Muscle layer of duodenum (tissue), 2 donors: ENCODE measurements at regions not wholly inside any gene's neighbourhood (a gene's known extent, or its start where the extent isn't known, plus 50 kb on each side); places are given as distances from the start of the nearest gene placed in this dataset.

ENCODE experiments used
- H3K27ac ChIP-seq: one replicate; pipeline ENCODE4 v1.7.0; 2013; ENCODE audit warnings: mild to moderate bottlenecking, low read length
- H3K27me3 ChIP-seq: one replicate; pipeline ENCODE4 v1.7.0; 2013; ENCODE audit warnings: low read depth, mild to moderate bottlenecking, control low read depth, low read length
- H3K36me3 ChIP-seq, 2 donors: one replicate each; pipeline ENCODE4 v1.7.0; 2013; ENCODE audit warnings: low read length in 2 of 2, control low read depth in 1 of 2, mild to moderate bottlenecking in 1 of 2; ENCODE audit not compliant: insufficient read depth in 2 of 2, control insufficient read depth in 1 of 2
- H3K4me1 ChIP-seq, 2 donors: one replicate each; pipeline ENCODE4 v1.7.0; 2013; ENCODE audit warnings: low read length in 2 of 2, mild to moderate bottlenecking in 2 of 2, control low read depth in 1 of 2, moderate library complexity in 1 of 2; ENCODE audit not compliant: insufficient read depth in 2 of 2, control insufficient read depth in 1 of 2
- H3K4me3 ChIP-seq, 2 donors: one replicate each; pipeline ENCODE4 v1.7.0; 2013; ENCODE audit warnings: low read length in 2 of 2, low read depth in 1 of 2, mild to moderate bottlenecking in 1 of 2
- H3K9me3 ChIP-seq, 2 donors: one replicate each; pipeline ENCODE4 v1.7.0; 2013; ENCODE audit warnings: low read length in 2 of 2, control low read depth in 1 of 2, mild to moderate bottlenecking in 1 of 2; ENCODE audit not compliant: control insufficient read depth in 1 of 2
- donor health status: healthy.

DNA sequence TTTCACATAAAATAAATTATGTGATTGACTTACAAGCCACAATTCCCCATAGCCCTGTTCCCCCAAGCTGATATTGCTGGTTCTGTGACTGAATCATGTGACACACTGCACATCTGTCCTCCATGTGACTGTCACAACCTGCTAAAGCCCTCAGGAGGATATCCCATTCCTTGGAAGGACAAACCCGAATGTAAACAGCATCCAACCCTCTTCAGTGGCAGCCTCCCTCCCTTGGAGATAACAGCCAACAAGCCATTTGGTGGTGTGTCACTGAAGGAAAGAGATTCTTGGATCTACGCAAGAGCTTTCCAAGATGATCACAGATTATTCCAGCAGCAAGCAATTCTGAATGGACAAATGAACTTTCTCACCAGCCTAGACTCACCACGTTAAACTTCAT is 153.9 kb upstream of the TIAM1 start:
- Histone ChIP-seq H3K27me3 (no peaks in the 10 kb centered on the region), H3K27ac (no peak overlapping the region), H3K9me3 (no peaks in the 10 kb centered on the region)

DNA sequence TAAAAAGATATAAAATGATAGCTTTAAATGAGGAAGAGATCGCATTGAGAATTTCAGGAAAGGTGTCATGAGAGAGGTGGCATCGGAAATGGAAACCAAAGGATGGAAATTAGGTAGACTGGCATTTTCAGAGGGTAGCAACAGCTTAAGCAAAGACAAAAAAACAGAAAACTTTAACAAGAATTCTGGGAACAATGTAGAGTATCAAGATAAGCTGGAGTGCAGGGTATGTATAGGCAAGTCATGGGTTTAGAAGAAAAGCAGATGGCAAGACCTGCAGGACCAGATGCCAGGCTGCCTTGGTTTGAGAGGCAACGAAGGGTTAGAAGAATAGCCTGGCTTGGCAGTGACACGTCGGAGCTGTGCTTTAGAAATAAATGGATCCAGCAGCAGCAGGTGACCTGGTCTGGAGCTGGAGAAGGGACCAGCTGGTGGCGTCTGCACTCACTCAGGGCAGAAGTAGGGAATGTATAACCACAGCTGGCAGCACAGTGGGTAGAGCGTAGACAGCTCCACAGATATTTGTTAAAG is 149.4 kb upstream of the TIAM1 start:
- no peaks in the 10 kb centered on the region for H3K36me3 ChIP-seq
- H3K4me1 ChIP-seq = no peaks in the 10 kb centered on the region
- no peaks in the 10 kb centered on the region for H3K9me3 ChIP-seq
- H3K27ac ChIP-seq = no peak overlapping the region
- H3K4me3 ChIP-seq = no peak overlapping the region
- no peaks in the 10 kb centered on the region for H3K27me3 ChIP-seq

More for the DNA sequence above, 153.9 kb upstream of the TIAM1 start:
- H3K36me3 ChIP-seq = no peaks in the 10 kb centered on the region
- no peaks in the 10 kb centered on the region for H3K4me1 ChIP-seq
- no peak overlapping the region for H3K4me3 ChIP-seq

DNA sequence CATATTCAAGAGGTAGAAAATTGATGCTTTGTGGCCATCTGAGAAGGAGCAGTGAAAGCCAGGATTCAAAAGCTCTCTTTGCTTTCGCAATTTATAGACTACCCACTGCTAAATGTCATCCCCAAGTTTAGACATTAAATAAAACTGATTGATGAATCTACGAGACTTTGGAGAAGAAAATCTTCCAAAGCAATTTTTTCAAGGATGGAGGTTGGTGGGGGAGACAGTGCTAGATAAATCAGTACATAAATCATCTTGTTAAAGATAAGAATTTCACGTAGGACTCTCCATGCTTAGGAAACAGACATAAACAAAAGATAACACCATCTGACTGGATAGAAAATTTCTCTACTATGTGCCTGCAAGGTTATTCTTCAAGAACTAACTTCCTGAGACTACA is 147.6 kb upstream of the TIAM1 start:
- Histone ChIP-seq H3K9me3 (no peaks in the 10 kb centered on the region), H3K4me1 (no peaks in the 10 kb centered on the region)

GRCh38 chr21:31490443-31490842 is 146.4 kb upstream of the TIAM1 start:
- Histone ChIP-seq H3K4me1 (no peaks in the 10 kb centered on the region), H3K27me3 (no peaks in the 10 kb centered on the region), H3K27ac (no peak overlapping the region), H3K9me3 (peaks cover 0 to 4% of the 10 kb centered on the region in 2 donors), H3K36me3 (no peaks in the 10 kb centered on the region), H3K4me3 (no peak overlapping the region)

More for the DNA sequence above, 147.6 kb upstream of the TIAM1 start:
- Histone ChIP-seq H3K27me3 (no peaks in the 10 kb centered on the region), H3K27ac (no peak overlapping the region), H3K4me3 (no peak overlapping the region), H3K36me3 (no peaks in the 10 kb centered on the region)

DNA sequence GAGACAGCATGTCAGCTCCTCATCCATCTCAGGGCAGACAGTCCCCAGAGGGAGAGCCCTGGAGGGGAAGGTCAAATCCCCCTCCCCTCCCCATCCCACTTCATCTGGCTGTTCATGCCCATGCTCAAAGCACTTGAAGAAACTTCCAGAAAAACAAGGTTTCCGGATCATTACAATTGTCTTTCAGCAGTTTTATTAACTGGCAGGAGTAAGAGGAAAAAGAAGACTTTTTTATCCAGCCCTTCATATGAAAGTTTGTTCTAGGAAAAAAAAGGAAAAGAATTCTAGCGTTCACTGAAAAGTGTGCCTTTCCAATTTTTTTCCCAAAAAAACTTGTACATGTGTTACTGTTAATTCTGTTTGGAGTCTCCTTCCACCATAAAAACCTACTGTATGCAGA is 145.7 kb upstream of the TIAM1 start:
- Histone ChIP-seq H3K4me3 (no peak overlapping the region), H3K27ac (no peak overlapping the region), H3K9me3 (peaks cover 0 to 6% of the 10 kb centered on the region in 2 donors), H3K4me1 (no peaks in the 10 kb centered on the region), H3K36me3 (no peaks in the 10 kb centered on the region), H3K27me3 (no peaks in the 10 kb centered on the region)

GRCh38 chr21:31489014-31489413 is 145.0 kb upstream of the TIAM1 start:
- no peaks in the 10 kb centered on the region for H3K36me3 ChIP-seq

GRCh38 chr21:31484219-31484618 is 140.2 kb upstream of the TIAM1 start:
- no peaks in the 10 kb centered on the region for H3K4me1 ChIP-seq
- no peak overlapping the region for H3K27ac ChIP-seq
- peaks cover 0 to 33% of the 10 kb centered on the region in 2 donors for H3K9me3 ChIP-seq
- peak overlapping the region in 1 of 2 donors; percentile 9 for H3K4me3 ChIP-seq
- no peaks in the 10 kb centered on the region for H3K36me3 ChIP-seq
- H3K27me3 ChIP-seq = no peaks in the 10 kb centered on the region

More at GRCh38 chr21:31489014-31489413, 145.0 kb upstream of the TIAM1 start:
- Histone ChIP-seq H3K27me3 (no peaks in the 10 kb centered on the region), H3K4me3 (no peak overlapping the region), H3K9me3 (peaks cover 0 to 10% of the 10 kb centered on the region in 2 donors), H3K27ac (no peak overlapping the region), H3K4me1 (no peaks in the 10 kb centered on the region)

GRCh38 chr21:31483146-31483545 is 139.1 kb upstream of the TIAM1 start:
- Histone ChIP-seq H3K36me3 (no peaks in the 10 kb centered on the region), H3K4me3 (no peak overlapping the region), H3K27ac (no peak overlapping the region), H3K9me3 (peaks cover 0 to 33% of the 10 kb centered on the region in 2 donors), H3K4me1 (no peaks in the 10 kb centered on the region), H3K27me3 (no peaks in the 10 kb centered on the region)

GRCh38 chr21:31482460-31482859 is 138.4 kb upstream of the TIAM1 start:
- H3K27me3 ChIP-seq = no peaks in the 10 kb centered on the region
- no peaks in the 10 kb centered on the region for H3K4me1 ChIP-seq
- H3K36me3 ChIP-seq = no peaks in the 10 kb centered on the region
- H3K9me3 ChIP-seq = peaks cover 0 to 33% of the 10 kb centered on the region in 2 donors
- no peak overlapping the region for H3K27ac ChIP-seq
- H3K4me3 ChIP-seq = no peak overlapping the region

DNA sequence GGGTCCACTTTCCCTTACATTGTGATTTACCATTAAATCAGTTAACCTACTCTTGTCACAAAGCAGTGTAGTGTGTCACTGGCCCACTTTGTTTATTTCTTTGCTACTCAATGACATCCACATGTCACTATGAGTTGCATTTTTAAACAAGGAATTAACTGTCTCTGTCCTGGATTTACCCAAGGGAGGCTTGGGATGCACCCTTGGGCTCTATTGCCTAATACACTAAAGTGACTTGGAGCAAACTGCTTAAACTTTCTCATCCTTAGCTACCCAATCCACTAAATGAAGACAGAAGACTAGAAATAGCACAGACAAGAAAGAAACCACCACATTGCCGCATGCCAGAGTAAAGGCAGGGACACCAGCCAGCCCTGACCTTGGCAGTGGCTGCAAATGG is 136.2 kb upstream of the TIAM1 start:
- Histone ChIP-seq H3K4me3 (no peak overlapping the region), H3K9me3 (peaks cover 0 to 27% of the 10 kb centered on the region in 2 donors), H3K27ac (no peak overlapping the region), H3K4me1 (no peaks in the 10 kb centered on the region), H3K27me3 (no peaks in the 10 kb centered on the region), H3K36me3 (no peaks in the 10 kb centered on the region)

DNA sequence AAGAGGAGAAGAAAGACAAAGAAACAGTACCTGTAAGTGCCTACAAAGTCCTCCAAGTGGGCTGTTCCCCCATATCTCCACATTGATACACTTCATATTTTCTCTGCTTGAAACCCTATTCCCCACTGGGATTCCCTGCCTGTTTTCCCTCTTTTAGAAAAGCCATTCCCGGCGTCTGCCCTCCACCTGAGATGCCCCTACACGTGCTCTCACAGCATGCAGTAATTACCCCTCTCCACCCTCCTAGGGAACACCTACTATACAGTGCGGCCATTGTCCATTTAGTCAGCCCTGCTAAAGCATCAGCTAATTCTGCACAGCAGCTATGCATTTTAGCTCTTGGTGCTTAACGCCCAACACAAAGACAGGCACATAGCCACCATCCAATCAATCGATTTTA is 135.7 kb upstream of the TIAM1 start:
- peaks cover 0 to 27% of the 10 kb centered on the region in 2 donors for H3K9me3 ChIP-seq
- no peaks in the 10 kb centered on the region for H3K27me3 ChIP-seq
- no peak overlapping the region for H3K27ac ChIP-seq
- no peak overlapping the region for H3K4me3 ChIP-seq
- no peaks in the 10 kb centered on the region for H3K4me1 ChIP-seq
- no peaks in the 10 kb centered on the region for H3K36me3 ChIP-seq

DNA sequence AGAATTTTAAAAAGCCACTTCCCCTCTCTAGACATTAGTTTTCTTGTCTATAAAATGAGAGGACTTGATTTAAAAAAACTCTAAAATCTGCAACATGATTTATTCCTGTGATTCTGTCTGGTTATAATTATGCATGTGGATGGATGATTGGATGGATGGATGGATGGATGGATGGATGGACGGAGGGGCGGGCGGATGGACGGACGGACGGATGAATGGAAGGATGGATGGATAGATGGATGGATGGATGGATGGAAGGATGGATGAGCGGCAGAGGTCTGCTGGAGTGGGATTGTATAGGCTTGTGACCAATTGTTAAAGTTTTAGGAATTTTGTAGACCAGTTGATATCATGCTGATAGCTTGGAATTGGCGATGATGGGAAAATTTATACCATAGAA is 135.2 kb upstream of the TIAM1 start:
- Histone ChIP-seq H3K9me3 (peaks cover 0 to 24% of the 10 kb centered on the region in 2 donors), H3K4me1 (no peaks in the 10 kb centered on the region), H3K4me3 (no peak overlapping the region), H3K36me3 (no peaks in the 10 kb centered on the region), H3K27ac (no peak overlapping the region), H3K27me3 (no peaks in the 10 kb centered on the region)
